Left ventricle myocardium inferior (tissue), 1 donor: ENCODE measurements at regions not wholly inside any gene's neighbourhood (a gene's known extent, or its start where the extent isn't known, plus 50 kb on each side); places are given as distances from the start of the nearest gene placed in this dataset.

Source experiments
- DNase-seq: peaks from one replicate; pipeline ENCODE4 v3.0.0-alpha.2; 2020
- H3K27ac ChIP-seq: fragments of 200-600 bp; replicated peaks from 2 replicates; pipeline ENCODE4 v1.8.0; 2021
- H3K27me3 ChIP-seq: fragments of 200-600 bp; 2 replicates; pipeline ENCODE4 v1.8.0; 2021; ENCODE audit warnings: low read depth
- H3K36me3 ChIP-seq: fragments of 200-600 bp; 2 replicates; pipeline ENCODE4 v1.8.0; 2021
- H3K4me1 ChIP-seq: fragments of 200-600 bp; 2 replicates; pipeline ENCODE4 v1.8.0; 2021
- H3K4me3 ChIP-seq: fragments of 200-600 bp; 2 replicates; pipeline ENCODE4 v1.8.0; 2021; ENCODE audit warnings: mild to moderate bottlenecking, moderate library complexity
- H3K9me3 ChIP-seq: fragments of 200-600 bp; replicated peaks from 2 replicates; pipeline ENCODE4 v1.8.0; 2021
- CTCF ChIP-seq: fragments of 200-600 bp; IDR thresholded peaks from 2 replicates; pipeline ENCODE4 v1.8.0; 2021; ENCODE audit warnings: antibody characterized with exemption, mild to moderate bottlenecking, borderline replicate concordance
- intact Hi-C: fragments of 100-400 bp; cut with micrococcal nuclease; formaldehyde crosslinking; loops from one replicate; pipeline ENCODE4 v1.11.0; 2022
- donor health status: DM: no; HTN: yes; CAD: no; lungs with severe emphysema.

- intact Hi-C loops = loop anchor here (10.0 kb wide), 1 partner anchor 420 kb away; the partner anchor contains the start of gene RHOU
- DNase-seq = no peak
- Histone ChIP-seq H3K4me1 (peaks cover 18% of the 10 kb centered on the region), H3K36me3 (no peaks in the 10 kb centered on the region), H3K4me3 (no peak overlapping the region), H3K27ac (no peak overlapping the region), H3K27me3 (peaks cover 4% of the 10 kb centered on the region), H3K9me3 (peaks cover 6% of the 10 kb centered on the region)
- no peak for TF ChIP-seq CTCF
These were observed 116.1 kb upstream of the RAB4A start for GRCh38 chr1:229154811-229155210.

- H3K27me3 ChIP-seq = no peaks in the 10 kb centered on the region
- H3K4me1 ChIP-seq = peaks cover 18% of the 10 kb centered on the region
- intact Hi-C loops = loop anchor here (10.0 kb wide), 1 partner anchor 421 kb away; the partner anchor contains the start of gene RHOU
- DNase-seq = peak; percentile 33
- no peak for TF ChIP-seq CTCF
- no peak overlapping the region for H3K4me3 ChIP-seq
- peaks cover 6% of the 10 kb centered on the region for H3K9me3 ChIP-seq
- H3K27ac ChIP-seq = no peak overlapping the region
- no peaks in the 10 kb centered on the region for H3K36me3 ChIP-seq
These were observed 115.4 kb upstream of the RAB4A start for GRCh38 chr1:229155472-229155871.

- H3K27me3 ChIP-seq = no peaks in the 10 kb centered on the region
- H3K36me3 ChIP-seq = no peaks in the 10 kb centered on the region
- no peak for DNase-seq
- H3K9me3 ChIP-seq = peaks cover 6% of the 10 kb centered on the region
- TF ChIP-seq CTCF = peak; percentile 68
- H3K27ac ChIP-seq = no peak overlapping the region
- peaks cover 18% of the 10 kb centered on the region for H3K4me1 ChIP-seq
- no peak overlapping the region for H3K4me3 ChIP-seq
- intact Hi-C loops = loop anchor here (10.0 kb wide), 1 partner anchor 422 kb away; the partner anchor contains the start of gene RHOU
These were observed 114.0 kb upstream of the RAB4A start for GRCh38 chr1:229156872-229157271.

- Histone ChIP-seq H3K4me1 (peaks cover 18% of the 10 kb centered on the region), H3K36me3 (no peaks in the 10 kb centered on the region), H3K4me3 (no peak overlapping the region), H3K9me3 (peaks cover 6% of the 10 kb centered on the region), H3K27me3 (no peaks in the 10 kb centered on the region), H3K27ac (no peak overlapping the region)
- intact Hi-C loops = loop anchor here (10.0 kb wide), 1 partner anchor 423 kb away; the partner anchor contains the start of gene RHOU
- TF ChIP-seq CTCF = no peak
- no peak for DNase-seq
These were observed 113.4 kb upstream of the RAB4A start for GRCh38 chr1:229157480-229157879.

- intact Hi-C loops = loop anchor here (10.0 kb wide), 1 partner anchor 424 kb away; the partner anchor contains the start of gene RHOU
- H3K9me3 ChIP-seq = no peaks in the 10 kb centered on the region
- no peak overlapping the region for H3K4me3 ChIP-seq
- H3K27me3 ChIP-seq = no peaks in the 10 kb centered on the region
- peaks cover 18% of the 10 kb centered on the region for H3K4me1 ChIP-seq
- no peak for TF ChIP-seq CTCF
- peak overlapping the region; percentile 30 for H3K27ac ChIP-seq
- no peak for DNase-seq
- no peaks in the 10 kb centered on the region for H3K36me3 ChIP-seq
These were observed 112.5 kb upstream of the RAB4A start for GRCh38 chr1:229158341-229158921.
